Upper lobe of left lung (tissue), 4 donors: ENCODE measurements at regions not wholly inside any gene's neighbourhood (a gene's known extent, or its start where the extent isn't known, plus 50 kb on each side); places are given as distances from the start of the nearest gene placed in this dataset.

ENCODE experiments used
- EP300 ChIP-seq, 4 donors: sonication (generic); formaldehyde crosslinking; IDR thresholded peaks; one replicate each; pipeline ENCODE4 v1.5.1; 2017; ENCODE audit warnings: antibody characterized with exemption in 4 of 4, control low read depth in 2 of 4
- POLR2A ChIP-seq, 4 donors: fragments of 450-650 bp; IDR thresholded peaks; one replicate each; pipeline ENCODE4 v1.5.1; 2016 to 2017; ENCODE audit warnings: antibody characterized with exemption in 4 of 4, mild to moderate bottlenecking in 2 of 4
- POLR2AphosphoS5 ChIP-seq, 2 donors: sonication (generic); formaldehyde crosslinking; IDR thresholded peaks; one replicate each; pipeline ENCODE4 v1.5.1; 2017; ENCODE audit warnings: antibody characterized with exemption in 2 of 2
- TF ChIP-seq, protein P1 (sequence below), 6 experiments: fragments of 450-650 bp in 4 of 6; fragments of 200-600 bp in 2 of 6; sonication (generic) in 2 of 6; IDR thresholded peaks; one replicate each; pipeline ENCODE4 v1.5.1; 2016 to 2019; ENCODE audit warnings: antibody characterized with exemption in 6 of 6

DNA sequence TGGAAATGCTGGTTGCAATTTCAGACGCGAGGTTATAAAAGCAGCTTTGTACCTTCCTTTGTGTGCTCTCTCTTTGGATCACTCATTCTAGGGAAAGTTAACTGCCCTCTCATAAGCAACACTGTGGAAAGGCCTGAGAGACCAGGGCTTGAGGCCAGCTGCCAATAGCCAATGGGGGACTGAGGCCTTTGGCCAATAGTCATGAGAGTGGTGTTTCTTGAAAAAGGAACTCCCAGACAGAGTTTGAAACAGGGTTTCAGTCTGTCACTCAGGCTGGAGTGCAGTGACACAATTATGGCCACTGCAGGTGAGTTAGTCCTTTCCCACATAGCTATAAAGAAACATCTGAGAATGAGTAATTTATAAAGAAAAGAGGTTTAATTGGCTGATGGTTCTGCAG lies 524.7 kb upstream of the SMIM31 start:
- TF ChIP-seq, protein P1, sequence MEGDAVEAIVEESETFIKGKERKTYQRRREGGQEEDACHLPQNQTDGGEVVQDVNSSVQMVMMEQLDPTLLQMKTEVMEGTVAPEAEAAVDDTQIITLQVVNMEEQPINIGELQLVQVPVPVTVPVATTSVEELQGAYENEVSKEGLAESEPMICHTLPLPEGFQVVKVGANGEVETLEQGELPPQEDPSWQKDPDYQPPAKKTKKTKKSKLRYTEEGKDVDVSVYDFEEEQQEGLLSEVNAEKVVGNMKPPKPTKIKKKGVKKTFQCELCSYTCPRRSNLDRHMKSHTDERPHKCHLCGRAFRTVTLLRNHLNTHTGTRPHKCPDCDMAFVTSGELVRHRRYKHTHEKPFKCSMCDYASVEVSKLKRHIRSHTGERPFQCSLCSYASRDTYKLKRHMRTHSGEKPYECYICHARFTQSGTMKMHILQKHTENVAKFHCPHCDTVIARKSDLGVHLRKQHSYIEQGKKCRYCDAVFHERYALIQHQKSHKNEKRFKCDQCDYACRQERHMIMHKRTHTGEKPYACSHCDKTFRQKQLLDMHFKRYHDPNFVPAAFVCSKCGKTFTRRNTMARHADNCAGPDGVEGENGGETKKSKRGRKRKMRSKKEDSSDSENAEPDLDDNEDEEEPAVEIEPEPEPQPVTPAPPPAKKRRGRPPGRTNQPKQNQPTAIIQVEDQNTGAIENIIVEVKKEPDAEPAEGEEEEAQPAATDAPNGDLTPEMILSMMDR (IDR thresholded peaks at IDR 0.05) = no peak
- TF ChIP-seq POLR2A (IDR thresholded peaks at IDR 0.05) (no peak), EP300 (IDR thresholded peaks at IDR 0.05) (no peak), POLR2AphosphoS5 (IDR thresholded peaks at IDR 0.05) (no peak)
